ENCODE measurements at regions not wholly inside any gene's neighbourhood (a gene's known extent, or its start where the extent isn't known, plus 50 kb on each side); places are given as distances from the start of the nearest gene placed in this dataset.
A peak's percentile ranks its signal among the peaks of the same experiment; 100 is the strongest.
"Not testable (repeated sequence)": the region's sequence is repeated elsewhere in the genome, so short reads cannot be mapped to it uniquely, and the experiment has no call there.

DNA sequence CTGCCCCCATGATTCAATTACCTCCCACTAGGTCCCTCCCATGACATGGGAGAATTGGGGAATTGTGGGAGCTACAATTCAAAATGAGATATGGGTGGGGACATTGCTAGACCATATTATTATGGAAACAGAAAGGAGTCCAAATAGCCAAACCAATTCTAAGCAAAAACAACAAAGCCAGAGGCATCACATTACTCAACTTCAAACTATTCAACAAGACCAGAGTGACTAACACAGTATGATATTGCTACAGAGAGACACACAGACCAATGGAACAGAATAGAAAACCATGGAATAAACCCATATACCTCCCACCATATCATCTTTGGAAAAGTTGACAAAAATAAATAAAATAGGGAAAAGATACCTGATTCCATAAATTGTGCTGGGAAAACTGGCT lies 710.5 kb upstream of the CDH9 start:
- no peak overlapping the region for H3K4me2 ChIP-seq (ENCODE audit: low read length, poor library complexity, severe bottlenecking)
- no peak overlapping the region for H4K91ac ChIP-seq (ENCODE audit: low read length)
- no peaks in the 10 kb centered on the region for H3K79me1 ChIP-seq (replicated peaks; ENCODE audit: low read length, poor library complexity, severe bottlenecking)
- H3K27ac ChIP-seq (ENCODE audit: low read length, poor library complexity, severe bottlenecking): no peak overlapping the region
- H3K4me1 ChIP-seq (ENCODE audit: control insufficient read depth, insufficient read depth, low read depth, low read length): no peaks in the 10 kb centered on the region
- H3K4ac ChIP-seq (ENCODE audit: low read depth in 1 of 2, low read length in 2 of 2): no peak overlapping the region
- H3K36me3 ChIP-seq (ENCODE audit: control insufficient read depth in 1 of 2, insufficient read depth in 2 of 2, low read depth in 1 of 2, low read length in 2 of 2): no peaks in the 10 kb centered on the region
- no peak overlapping the region for H2BK12ac ChIP-seq (ENCODE audit: low read length in 2 of 2)
- no peak overlapping the region for H3K18ac ChIP-seq (ENCODE audit: low read depth in 1 of 2, low read length in 2 of 2)
- H2BK15ac ChIP-seq (ENCODE audit: low read depth, poor library complexity, severe bottlenecking): no peak overlapping the region
- H2BK5ac ChIP-seq (ENCODE audit: low read depth, low read length, poor library complexity, severe bottlenecking): no peak overlapping the region
- peaks cover 48% of the 10 kb centered on the region for H3K9me3 ChIP-seq (ENCODE audit: control insufficient read depth, low read length)
- no peak overlapping the region for H2AK5ac ChIP-seq (ENCODE audit: low read length, severe bottlenecking)
- DNase-seq: peak; percentile 2
- H3K27me3 ChIP-seq (ENCODE audit: control insufficient read depth in 1 of 2, insufficient read depth in 1 of 2, low read length in 2 of 2): no peaks in the 10 kb centered on the region
- no peak overlapping the region for H3K4me3 ChIP-seq (ENCODE audit: insufficient read depth in 1 of 2, low read depth in 1 of 2, low read length in 2 of 2)
- H3K23ac ChIP-seq (ENCODE audit: low read length in 2 of 2): no peak overlapping the region
- no peak overlapping the region for H2BK120ac ChIP-seq (ENCODE audit: low read depth, low read length)
- H4K8ac ChIP-seq (ENCODE audit: low read length): no peak overlapping the region
- no peak overlapping the region for H3K9ac ChIP-seq (ENCODE audit: low read length)
- H2AFZ ChIP-seq (ENCODE audit: low read depth, low read length): no peak overlapping the region
- H3K14ac ChIP-seq (ENCODE audit: low read length in 2 of 2): no peak overlapping the region

DNA sequence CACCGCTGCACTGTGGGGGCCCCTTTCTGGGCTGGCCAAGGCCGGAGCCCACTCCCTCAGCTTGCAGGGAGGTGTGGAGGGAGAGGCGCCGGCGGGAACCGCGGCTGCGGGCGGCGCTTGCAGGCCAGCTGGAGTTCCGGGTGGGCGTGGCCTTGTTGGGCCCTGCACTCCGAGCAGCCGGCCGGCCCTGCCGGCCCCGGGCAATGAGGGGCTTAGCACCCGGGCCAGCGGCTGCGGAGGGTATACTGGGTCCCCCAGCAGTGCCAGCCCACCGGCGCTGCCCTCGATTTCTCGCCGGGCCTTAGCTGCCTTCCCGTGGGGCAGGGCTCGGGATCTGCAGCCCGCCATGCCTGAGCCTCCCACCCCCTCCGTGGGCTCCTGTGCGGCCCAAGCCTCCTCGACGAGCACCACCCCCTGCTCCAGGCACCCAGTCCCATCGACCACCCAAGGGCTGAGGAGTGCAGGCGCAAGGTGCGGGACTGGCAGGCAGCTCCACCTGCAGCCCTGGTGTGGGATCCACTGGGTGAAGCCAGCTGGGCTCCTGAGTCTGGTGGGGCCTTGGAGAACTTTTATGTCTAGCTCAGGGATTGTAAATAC lies 705.1 kb upstream of the CDH9 start:
- not testable (repeated sequence) for H3K36me3 ChIP-seq (ENCODE audit: control insufficient read depth in 1 of 2, insufficient read depth in 2 of 2, low read depth in 1 of 2, low read length in 2 of 2); H3K4me3 ChIP-seq (ENCODE audit: insufficient read depth in 1 of 2, low read depth in 1 of 2, low read length in 2 of 2); H3K23ac ChIP-seq (ENCODE audit: low read length in 2 of 2); H2AK5ac ChIP-seq (ENCODE audit: low read length, severe bottlenecking); H4K8ac ChIP-seq (ENCODE audit: low read length); H3K18ac ChIP-seq (ENCODE audit: low read depth in 1 of 2, low read length in 2 of 2); H3K79me1 ChIP-seq (replicated peaks; ENCODE audit: low read length, poor library complexity, severe bottlenecking); H4K91ac ChIP-seq (ENCODE audit: low read length); H3K27ac ChIP-seq (ENCODE audit: low read length, poor library complexity, severe bottlenecking); DNase-seq; H2AFZ ChIP-seq (ENCODE audit: low read depth, low read length); H2BK12ac ChIP-seq (ENCODE audit: low read length in 2 of 2); H3K14ac ChIP-seq (ENCODE audit: low read length in 2 of 2); H3K4me1 ChIP-seq (ENCODE audit: control insufficient read depth, insufficient read depth, low read depth, low read length); H2BK5ac ChIP-seq (ENCODE audit: low read depth, low read length, poor library complexity, severe bottlenecking); H3K27me3 ChIP-seq (ENCODE audit: control insufficient read depth in 1 of 2, insufficient read depth in 1 of 2, low read length in 2 of 2); H3K9ac ChIP-seq (ENCODE audit: low read length); H3K4me2 ChIP-seq (ENCODE audit: low read length, poor library complexity, severe bottlenecking); H2BK120ac ChIP-seq (ENCODE audit: low read depth, low read length); H3K4ac ChIP-seq (ENCODE audit: low read depth in 1 of 2, low read length in 2 of 2); H2BK15ac ChIP-seq (ENCODE audit: low read depth, poor library complexity, severe bottlenecking)
- H3K9me3 ChIP-seq (ENCODE audit: control insufficient read depth, low read length): peaks cover 37% of the 10 kb centered on the region
- WGBS: 92% methylated on average over 28 of the region's 35 CpGs

DNA sequence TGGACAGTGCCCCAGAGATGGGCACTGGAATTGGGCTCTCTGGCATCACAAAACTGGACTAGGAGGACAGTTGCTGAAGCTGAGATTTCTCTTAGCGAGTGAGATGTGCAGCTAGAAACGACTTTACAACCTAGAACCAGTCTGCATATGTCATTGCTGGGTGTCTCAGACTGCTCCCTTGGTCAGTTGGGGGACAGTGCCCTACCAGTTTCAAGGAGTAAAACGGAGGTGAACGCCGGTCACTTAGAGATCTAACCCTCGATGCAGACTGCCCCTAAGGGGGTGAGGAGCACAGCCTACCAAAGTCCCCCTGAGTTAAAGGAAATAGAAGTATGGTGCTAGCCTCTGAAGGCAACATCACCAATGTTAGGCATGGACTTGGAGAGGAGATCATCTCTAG lies 704.4 kb upstream of the CDH9 start:
- DNase-seq: no peak
- H3K27me3 ChIP-seq (ENCODE audit: control insufficient read depth in 1 of 2, insufficient read depth in 1 of 2, low read length in 2 of 2): no peaks in the 10 kb centered on the region
- H4K8ac ChIP-seq (ENCODE audit: low read length): no peak overlapping the region
- no peak overlapping the region for H2BK5ac ChIP-seq (ENCODE audit: low read depth, low read length, poor library complexity, severe bottlenecking)
- no peaks in the 10 kb centered on the region for H3K4me1 ChIP-seq (ENCODE audit: control insufficient read depth, insufficient read depth, low read depth, low read length)
- H3K4ac ChIP-seq (ENCODE audit: low read depth in 1 of 2, low read length in 2 of 2): no peak overlapping the region
- H2AK5ac ChIP-seq (ENCODE audit: low read length, severe bottlenecking): no peak overlapping the region
- H3K27ac ChIP-seq (ENCODE audit: low read length, poor library complexity, severe bottlenecking): no peak overlapping the region
- no peak overlapping the region for H2AFZ ChIP-seq (ENCODE audit: low read depth, low read length)
- H3K36me3 ChIP-seq (ENCODE audit: control insufficient read depth in 1 of 2, insufficient read depth in 2 of 2, low read depth in 1 of 2, low read length in 2 of 2): no peaks in the 10 kb centered on the region
- no peaks in the 10 kb centered on the region for H3K79me1 ChIP-seq (replicated peaks; ENCODE audit: low read length, poor library complexity, severe bottlenecking)
- WGBS: 89% methylated on average over 6 of the region's 6 CpGs
- peaks cover 30% of the 10 kb centered on the region for H3K9me3 ChIP-seq (ENCODE audit: control insufficient read depth, low read length)
- H3K4me2 ChIP-seq (ENCODE audit: low read length, poor library complexity, severe bottlenecking): no peak overlapping the region
- H3K14ac ChIP-seq (ENCODE audit: low read length in 2 of 2): no peak overlapping the region
- H3K18ac ChIP-seq (ENCODE audit: low read depth in 1 of 2, low read length in 2 of 2): no peak overlapping the region
- H3K9ac ChIP-seq (ENCODE audit: low read length): no peak overlapping the region
- no peak overlapping the region for H2BK12ac ChIP-seq (ENCODE audit: low read length in 2 of 2)
- no peak overlapping the region for H2BK120ac ChIP-seq (ENCODE audit: low read depth, low read length)
- no peak overlapping the region for H2BK15ac ChIP-seq (ENCODE audit: low read depth, poor library complexity, severe bottlenecking)
- no peak overlapping the region for H4K91ac ChIP-seq (ENCODE audit: low read length)
- H3K4me3 ChIP-seq (ENCODE audit: insufficient read depth in 1 of 2, low read depth in 1 of 2, low read length in 2 of 2): no peak overlapping the region
- no peak overlapping the region for H3K23ac ChIP-seq (ENCODE audit: low read length in 2 of 2)

DNA sequence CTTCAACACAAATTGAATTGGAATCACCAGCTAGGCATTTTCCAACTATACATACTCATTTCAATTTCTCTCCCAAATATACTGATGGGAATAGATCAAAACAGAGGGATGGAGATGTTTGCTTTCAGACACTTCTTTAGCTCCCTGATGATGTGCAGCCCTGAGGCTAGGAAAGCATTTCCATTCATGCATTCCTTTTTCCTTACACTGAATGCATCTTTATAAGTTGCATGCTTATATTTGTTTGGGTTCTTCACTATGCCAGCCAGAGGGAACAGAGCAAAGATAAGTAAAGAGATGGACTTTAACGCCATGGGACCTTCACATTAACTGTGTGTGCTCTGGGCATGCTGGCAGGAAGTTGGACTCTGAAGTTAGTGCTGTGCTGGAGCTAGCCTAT lies 696.5 kb upstream of the CDH9 start:
- no peaks in the 10 kb centered on the region for H3K79me1 ChIP-seq (replicated peaks; ENCODE audit: low read length, poor library complexity, severe bottlenecking)
- no peak overlapping the region for H3K4ac ChIP-seq (ENCODE audit: low read depth in 1 of 2, low read length in 2 of 2)
- H3K4me1 ChIP-seq (ENCODE audit: control insufficient read depth, insufficient read depth, low read depth, low read length): no peaks in the 10 kb centered on the region
- H3K36me3 ChIP-seq (ENCODE audit: control insufficient read depth in 1 of 2, insufficient read depth in 2 of 2, low read depth in 1 of 2, low read length in 2 of 2): no peaks in the 10 kb centered on the region
- no peak overlapping the region for H2BK12ac ChIP-seq (ENCODE audit: low read length in 2 of 2)
- H2AK5ac ChIP-seq (ENCODE audit: low read length, severe bottlenecking): no peak overlapping the region
- 74% methylated on average over 1 of the region's 1 CpG for WGBS
- H4K91ac ChIP-seq (ENCODE audit: low read length): no peak overlapping the region
- no peak overlapping the region for H3K9ac ChIP-seq (ENCODE audit: low read length)
- H3K4me3 ChIP-seq (ENCODE audit: insufficient read depth in 1 of 2, low read depth in 1 of 2, low read length in 2 of 2): no peak overlapping the region
- no peak overlapping the region for H2BK120ac ChIP-seq (ENCODE audit: low read depth, low read length)
- H3K14ac ChIP-seq (ENCODE audit: low read length in 2 of 2): no peak overlapping the region
- no peak overlapping the region for H4K8ac ChIP-seq (ENCODE audit: low read length)
- H2BK15ac ChIP-seq (ENCODE audit: low read depth, poor library complexity, severe bottlenecking): no peak overlapping the region
- DNase-seq: no peak
- H3K23ac ChIP-seq (ENCODE audit: low read length in 2 of 2): no peak overlapping the region
- H3K9me3 ChIP-seq (ENCODE audit: control insufficient read depth, low read length): peaks cover 16% of the 10 kb centered on the region
- no peak overlapping the region for H3K27ac ChIP-seq (ENCODE audit: low read length, poor library complexity, severe bottlenecking)
- H2BK5ac ChIP-seq (ENCODE audit: low read depth, low read length, poor library complexity, severe bottlenecking): no peak overlapping the region
- H3K27me3 ChIP-seq (ENCODE audit: control insufficient read depth in 1 of 2, insufficient read depth in 1 of 2, low read length in 2 of 2): no peaks in the 10 kb centered on the region
- no peak overlapping the region for H3K4me2 ChIP-seq (ENCODE audit: low read length, poor library complexity, severe bottlenecking)
- H3K18ac ChIP-seq (ENCODE audit: low read depth in 1 of 2, low read length in 2 of 2): no peak overlapping the region
- H2AFZ ChIP-seq (ENCODE audit: low read depth, low read length): no peak overlapping the region
